Activated B cell treated with CpG ODN at 0.5 μM for 24 hours (primary cell): ENCODE measurements at regions not wholly inside any gene's neighbourhood (a gene's known extent, or its start where the extent isn't known, plus 50 kb on each side); places are given as distances from the start of the nearest gene placed in this dataset.

Experiments used
- ATAC-seq: fragments of 200-7000 bp; cut with Tn5 transposase; one replicate; pipeline ENCODE4 v1.10.0; 2021; ENCODE audit warnings: low read depth, mild to moderate bottlenecking, moderate library complexity
- CTCF ChIA-PET: fragments of 350-600 bp; sonication (Branson Sonifier 250); formaldehyde crosslinking; loops from one replicate; lab custom pipeline; 2021; ENCODE audit warnings: antibody characterized with exemption; lab: Charles Lee
- POLR2A ChIA-PET: fragments of 350-600 bp; sonication (Branson Sonifier 250); formaldehyde crosslinking; loops from one replicate; lab custom pipeline; 2021; ENCODE audit warnings: antibody characterized with exemption; lab: Charles Lee
- DNase-seq: peaks from one replicate; pipeline ENCODE4 v3.0.0; 2022
- H3K27ac Mint-ChIP-seq: one replicate; pipeline ENCODE4 v1.8.0; 2020; ENCODE audit warnings: mixed read lengths
- H3K27me3 Mint-ChIP-seq: one replicate; pipeline ENCODE4 v1.8.0; 2021; ENCODE audit warnings: mixed read lengths
- H3K36me3 Mint-ChIP-seq: one replicate; pipeline ENCODE4 v1.8.0; 2021; ENCODE audit warnings: low read depth, mixed read lengths
- H3K4me1 Mint-ChIP-seq: one replicate; pipeline ENCODE4 v1.8.0; 2021; ENCODE audit warnings: mixed read lengths
- H3K4me3 Mint-ChIP-seq: one replicate; pipeline ENCODE4 v1.8.0; 2020; ENCODE audit warnings: mild to moderate bottlenecking, mixed read lengths
- H3K9me3 Mint-ChIP-seq: one replicate; pipeline ENCODE4 v1.8.0; 2020; ENCODE audit warnings: mixed read lengths
- CTCF ChIP-seq: fragments of 200-600 bp; IDR thresholded peaks from one replicate; pipeline ENCODE4 v1.8.0; 2022; ENCODE audit warnings: antibody characterized with exemption, mild to moderate bottlenecking
- intact Hi-C: fragments of 100-400 bp; cut with micrococcal nuclease; formaldehyde crosslinking; loops from one replicate; pipeline ENCODE4 v1.15.1; 2024

GRCh38 chr4:159451006-159451405 is 348.1 kb downstream of the RAPGEF2 start:
- H3K4me1 Mint-ChIP-seq, result peaks cover 3% of the 10 kb centered on the region
- no peaks in the 10 kb centered on the region for H3K36me3 Mint-ChIP-seq
- no peak overlapping the region for H3K27ac Mint-ChIP-seq
- H3K9me3 Mint-ChIP-seq, result no peaks in the 10 kb centered on the region
- H3K4me3 Mint-ChIP-seq, result no peak overlapping the region
- ChIA-PET CTCF (no interaction called here), POLR2A (no interaction called here)
- DNase-seq, result no peak
- no peak for ATAC-seq
- intact Hi-C loops, result no loop called here
- peaks cover 10% of the 10 kb centered on the region for H3K27me3 Mint-ChIP-seq
- TF ChIP-seq CTCF, result no peak

DNA sequence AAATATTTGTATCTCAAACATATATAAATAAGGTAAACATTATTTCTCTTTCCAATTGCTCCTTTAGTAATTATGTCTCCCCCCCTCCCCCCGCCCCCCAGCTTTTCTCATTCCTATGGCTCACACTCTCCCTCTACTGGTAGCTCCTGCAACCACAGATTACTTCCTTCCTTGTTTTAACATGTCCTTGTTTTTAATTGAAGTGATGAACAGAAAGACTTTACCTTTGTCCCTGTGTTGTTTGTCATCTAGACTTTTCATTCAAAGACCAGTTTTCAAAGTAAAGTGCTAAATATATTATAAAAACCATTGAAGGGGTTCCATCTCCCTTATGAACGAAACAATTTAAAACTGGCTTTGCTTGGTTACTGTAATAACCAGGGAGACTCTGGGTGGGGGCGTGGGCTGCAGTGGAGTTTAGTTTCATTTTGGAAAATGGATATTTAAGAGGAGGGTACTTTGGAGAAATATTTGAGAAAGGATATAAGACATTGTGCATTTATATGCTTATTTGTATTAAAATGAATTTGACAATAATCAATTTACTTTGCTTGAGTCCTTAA is 352.9 kb downstream of the RAPGEF2 start:
- H3K4me3 Mint-ChIP-seq, result no peak overlapping the region
- no peak overlapping the region for H3K27ac Mint-ChIP-seq
- no peak for DNase-seq
- intact Hi-C loops, result no loop called here
- no peaks in the 10 kb centered on the region for H3K36me3 Mint-ChIP-seq
- TF ChIP-seq CTCF, result no peak
- peaks cover 3% of the 10 kb centered on the region for H3K4me1 Mint-ChIP-seq
- no peak for ATAC-seq
- no peaks in the 10 kb centered on the region for H3K27me3 Mint-ChIP-seq
- CTCF ChIA-PET, result no interaction called here
- no peaks in the 10 kb centered on the region for H3K9me3 Mint-ChIP-seq
- POLR2A ChIA-PET, result interaction anchor here (0.6 kb wide), 1 partner anchor 732 kb away, joined by 10 read pairs; the partner anchor contains the start of gene PPID

DNA sequence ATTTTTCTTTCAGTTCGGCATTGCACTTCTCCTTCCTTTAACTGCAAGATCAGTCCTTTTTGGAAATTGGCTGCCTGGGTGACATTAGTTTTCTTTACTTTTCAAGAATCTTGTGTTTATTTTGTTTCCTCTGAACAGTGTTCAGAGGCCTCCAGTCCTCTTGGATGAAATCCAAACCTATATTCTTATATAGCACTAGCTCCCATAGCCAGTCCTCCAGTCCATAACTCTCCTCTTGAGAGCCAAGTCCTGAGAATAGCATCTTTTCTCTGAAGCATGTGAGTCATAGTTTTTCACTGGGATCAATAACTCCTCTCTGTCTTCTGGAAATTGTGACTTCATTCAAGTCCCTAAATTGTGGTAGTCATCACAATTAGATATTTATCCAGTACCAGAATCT is 357.5 kb downstream of the RAPGEF2 start:
- H3K27me3 Mint-ChIP-seq, result no peaks in the 10 kb centered on the region
- POLR2A ChIA-PET, result no interaction called here
- H3K9me3 Mint-ChIP-seq, result peaks cover 13% of the 10 kb centered on the region
- TF ChIP-seq CTCF, result no peak
- peaks cover 3% of the 10 kb centered on the region for H3K4me1 Mint-ChIP-seq
- DNase-seq (no peak), ATAC-seq (no peak)
- H3K36me3 Mint-ChIP-seq, result no peaks in the 10 kb centered on the region
- intact Hi-C loops, result no loop called here
- no peak overlapping the region for H3K27ac Mint-ChIP-seq
- H3K4me3 Mint-ChIP-seq, result no peak overlapping the region
- CTCF ChIA-PET, result no interaction called here

- ATAC-seq, result no peak
- Mint-ChIP-seq H3K27ac (no peak overlapping the region), H3K4me3 (no peak overlapping the region), H3K9me3 (peaks cover 13% of the 10 kb centered on the region), H3K4me1 (no peaks in the 10 kb centered on the region), H3K27me3 (no peaks in the 10 kb centered on the region), H3K36me3 (no peaks in the 10 kb centered on the region)
- ChIA-PET CTCF (no interaction called here), POLR2A (no interaction called here)
- intact Hi-C loops, result no loop called here
- TF ChIP-seq CTCF, result no peak
- no peak for DNase-seq
Measured at GRCh38 chr4:159463235-159463634, 360.4 kb downstream of the RAPGEF2 start.

DNA sequence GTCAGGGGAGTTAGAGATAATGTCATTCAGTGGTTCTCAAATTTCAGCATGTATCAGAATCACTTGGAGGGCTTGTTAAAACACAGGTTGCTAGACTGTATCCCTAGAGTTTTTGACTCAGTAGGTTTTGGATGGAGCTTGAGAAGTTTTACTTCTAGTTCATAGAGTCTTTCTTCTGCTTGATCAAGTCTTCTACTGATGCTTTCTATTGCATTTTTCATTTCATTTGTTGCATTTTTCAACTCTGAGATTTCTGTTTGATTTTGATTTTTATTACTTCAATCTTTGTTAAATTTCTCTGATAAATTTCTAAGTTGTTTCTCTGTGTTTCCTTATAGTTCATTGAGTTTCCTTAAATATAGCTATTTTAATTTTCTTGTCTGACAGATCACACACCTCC is 361.4 kb downstream of the RAPGEF2 start:
- POLR2A ChIA-PET, result no interaction called here
- ATAC-seq (no peak), DNase-seq (no peak)
- intact Hi-C loops, result no loop called here
- no peaks in the 10 kb centered on the region for H3K36me3 Mint-ChIP-seq
- H3K27ac Mint-ChIP-seq, result no peak overlapping the region
- H3K27me3 Mint-ChIP-seq, result no peaks in the 10 kb centered on the region
- peaks cover 13% of the 10 kb centered on the region for H3K9me3 Mint-ChIP-seq
- CTCF ChIA-PET, result no interaction called here
- no peak for TF ChIP-seq CTCF
- no peak overlapping the region for H3K4me3 Mint-ChIP-seq
- H3K4me1 Mint-ChIP-seq, result no peaks in the 10 kb centered on the region
